Tibial nerve (tissue), 4 donors: ENCODE measurements at regions not wholly inside any gene's neighbourhood (a gene's known extent, or its start where the extent isn't known, plus 50 kb on each side); places are given as distances from the start of the nearest gene placed in this dataset.

Experiments
- CTCF ChIP-seq, 5 experiments: fragments of 200-600 bp in 3 of 5; fragments of 450-650 bp in 2 of 5; sonication (generic) in 3 of 5; IDR thresholded peaks; one replicate each; pipeline ENCODE4 v1.5.1; 2016 to 2019; ENCODE audit warnings: antibody characterized with exemption in 5 of 5, mild to moderate bottlenecking in 3 of 5, moderate library complexity in 2 of 5
- EP300 ChIP-seq, 2 donors: sonication (generic); formaldehyde crosslinking; IDR thresholded peaks; one replicate each; pipeline ENCODE4 v1.6.1; 2017; ENCODE audit warnings: antibody characterized with exemption in 2 of 2, mild to moderate bottlenecking in 1 of 2
- POLR2A ChIP-seq, 2 donors: fragments of 450-650 bp; IDR thresholded peaks; one replicate each; pipeline ENCODE4 v1.6.1; 2017; ENCODE audit warnings: antibody characterized with exemption in 2 of 2, mild to moderate bottlenecking in 2 of 2, moderate library complexity in 2 of 2

GRCh38 chr13:21905486-21905885 lies 234.6 kb downstream of the FGF9 start:
- TF ChIP-seq CTCF (IDR thresholded peaks at IDR 0.05) (no peak), EP300 (IDR thresholded peaks at IDR 0.05) (no peak), POLR2A (IDR thresholded peaks at IDR 0.05) (no peak)
